GM21576 (cell line): ENCODE measurements at regions not wholly inside any gene's neighbourhood (a gene's known extent, or its start where the extent isn't known, plus 50 kb on each side); places are given as distances from the start of the nearest gene placed in this dataset.
A peak's percentile ranks its signal among the peaks of the same experiment; 100 is the strongest.

Source experiments
- ATAC-seq: cut with Tn5 transposase; IDR thresholded peaks from one replicate; pipeline ENCODE4 v1.9.1; 2021; ENCODE audit warnings: mild to moderate bottlenecking, moderate library complexity; ENCODE audit not compliant: unreplicated experiment

DNA sequence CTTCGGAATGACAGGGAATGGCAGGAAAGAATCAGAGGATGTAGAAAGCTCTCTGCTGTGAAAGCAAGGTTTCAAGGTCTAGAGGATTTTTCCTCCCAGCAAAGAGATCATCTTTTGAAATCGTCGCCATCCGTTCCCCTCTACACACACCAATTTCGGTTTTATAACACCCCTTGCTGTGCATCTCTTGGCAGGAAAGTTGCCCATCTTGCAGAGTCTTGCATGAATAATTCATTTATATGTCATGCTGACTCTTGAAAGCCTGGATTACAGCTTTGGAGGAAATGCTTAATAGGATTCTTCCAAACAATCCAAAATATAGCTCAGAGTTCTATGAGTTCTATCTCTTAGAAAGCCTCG, 262.7 kb downstream of the CHL1 start:
- no peak for ATAC-seq

DNA sequence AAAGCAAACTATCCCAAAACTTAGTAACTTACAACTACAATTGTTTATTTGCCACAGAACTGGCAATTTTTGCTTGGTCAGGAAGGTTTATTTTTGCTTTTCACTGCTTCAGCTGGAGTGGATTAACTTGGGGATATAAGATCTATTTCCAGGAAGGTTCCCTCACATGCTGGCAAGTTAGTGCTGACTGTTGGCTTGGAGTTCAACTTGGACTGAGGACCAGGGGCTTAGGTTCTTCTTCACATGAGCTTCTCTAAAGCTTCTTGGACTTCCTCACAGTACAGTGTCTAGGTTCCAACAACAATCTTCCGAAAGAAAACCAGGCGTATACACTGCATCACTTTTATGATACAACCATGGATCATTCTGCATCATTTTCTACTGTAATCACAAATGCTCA, 264.4 kb downstream of the CHL1 start:
- no peak for ATAC-seq

DNA sequence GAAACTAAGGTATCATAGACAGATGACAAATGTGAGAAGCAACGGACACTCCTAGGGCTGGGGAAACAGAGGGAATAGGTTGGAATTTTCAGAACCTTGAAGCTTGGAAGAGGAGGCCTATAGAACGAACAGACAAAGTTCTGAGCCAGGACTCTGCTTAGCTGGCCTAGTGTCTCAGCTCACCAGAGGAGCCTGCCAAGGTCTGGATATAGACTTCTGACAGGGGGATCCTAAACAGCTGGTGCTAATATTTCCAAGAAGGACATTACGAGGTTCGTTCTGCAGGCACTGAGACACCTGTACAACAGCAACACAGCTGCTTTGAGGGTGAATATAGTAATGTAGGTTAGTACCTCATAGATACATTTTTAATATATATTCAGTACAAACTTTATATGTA, 266.3 kb downstream of the CHL1 start:
- no peak for ATAC-seq

- ATAC-seq = peak; percentile 99
Measured at GRCh38 chr3:463252-464192, 267.0 kb downstream of the CHL1 start.

DNA sequence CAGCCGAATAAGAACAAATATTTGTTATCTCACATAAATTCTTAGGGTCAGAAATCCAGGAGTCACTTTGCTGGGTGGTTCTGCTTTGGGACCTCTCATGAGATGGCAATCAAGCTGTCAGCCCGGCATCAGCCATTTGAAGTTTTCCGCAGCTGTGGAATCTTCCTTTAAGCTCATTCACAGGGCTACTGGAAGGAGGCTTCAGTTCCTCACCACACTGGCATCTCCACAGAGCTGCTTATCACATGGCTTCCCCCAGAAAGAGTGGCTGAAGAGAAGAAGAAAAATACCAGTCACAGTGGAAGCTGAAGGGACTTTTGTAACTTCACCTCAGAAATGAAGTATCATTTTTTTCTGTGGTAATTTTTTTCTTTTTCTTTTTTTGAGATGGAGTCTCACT, 267.7 kb downstream of the CHL1 start:
- ATAC-seq = peak; percentile 26

- no peak for ATAC-seq
Measured at GRCh38 chr3:468172-468571, 271.6 kb downstream of the CHL1 start.

- no peak for ATAC-seq
Measured at GRCh38 chr3:473033-473800, 276.7 kb downstream of the CHL1 start.

DNA sequence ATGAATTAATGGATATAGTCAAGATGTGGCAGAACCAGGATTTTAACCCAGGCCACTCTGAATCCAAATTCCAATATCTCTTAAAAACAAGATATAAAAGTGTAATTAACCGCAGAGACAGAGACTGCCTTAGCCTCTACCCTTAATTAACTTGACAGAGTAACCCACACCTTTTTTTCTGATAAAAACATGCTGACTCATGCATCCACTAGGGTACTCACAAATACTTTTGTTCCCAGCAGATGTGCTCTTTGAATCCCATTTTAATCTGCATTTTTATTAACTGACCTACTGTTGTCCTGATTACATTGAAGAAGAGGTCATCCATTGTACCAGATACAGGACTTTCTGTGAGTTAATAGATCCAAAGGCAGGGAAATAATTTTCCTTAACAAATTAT, 278.3 kb downstream of the CHL1 start:
- ATAC-seq = no peak

- peak; percentile 49 for ATAC-seq
Measured at GRCh38 chr3:480070-480469, 283.5 kb downstream of the CHL1 start.

GRCh38 chr3:481111-481510, 284.5 kb downstream of the CHL1 start:
- no peak for ATAC-seq

DNA sequence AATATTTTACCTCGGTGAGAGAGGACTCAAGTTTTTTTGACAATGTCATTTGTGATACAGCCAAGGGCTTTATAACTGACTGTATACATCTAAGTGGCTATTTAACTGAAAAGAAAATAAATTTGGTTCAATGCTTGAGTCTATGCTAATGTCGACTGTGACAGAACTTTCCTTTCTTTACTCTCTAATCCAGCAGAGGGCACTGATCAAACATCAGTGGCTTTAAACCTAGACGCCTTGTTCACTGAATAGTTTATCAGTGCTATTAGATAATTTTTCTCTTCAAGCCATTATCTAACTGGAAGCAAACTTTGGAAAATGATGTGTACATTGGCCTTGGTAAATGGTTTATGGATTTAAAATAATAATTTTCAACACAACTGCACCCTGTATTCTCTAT, 285.1 kb downstream of the CHL1 start:
- no peak for ATAC-seq

- ATAC-seq = no peak
Measured at GRCh38 chr3:482479-482878, 285.9 kb downstream of the CHL1 start.

DNA sequence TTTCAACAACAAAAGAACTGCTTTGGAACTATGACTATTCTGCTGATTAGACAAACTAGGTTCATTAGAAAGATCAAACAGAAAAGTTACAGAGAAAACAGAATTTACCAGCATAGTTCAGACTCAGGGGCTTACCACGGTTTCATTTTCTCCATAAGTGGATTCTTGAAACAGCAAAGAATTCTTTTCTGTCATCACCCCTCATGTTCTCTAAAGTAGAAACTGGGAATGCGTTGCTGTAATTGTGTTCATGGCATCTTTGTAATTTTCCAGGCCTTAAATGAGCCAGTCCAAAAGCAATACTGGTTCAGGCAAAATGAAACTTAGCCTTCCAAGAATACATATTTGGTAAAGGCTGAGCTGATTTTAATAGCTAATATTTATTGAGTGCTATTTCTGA, 287.8 kb downstream of the CHL1 start:
- no peak for ATAC-seq

DNA sequence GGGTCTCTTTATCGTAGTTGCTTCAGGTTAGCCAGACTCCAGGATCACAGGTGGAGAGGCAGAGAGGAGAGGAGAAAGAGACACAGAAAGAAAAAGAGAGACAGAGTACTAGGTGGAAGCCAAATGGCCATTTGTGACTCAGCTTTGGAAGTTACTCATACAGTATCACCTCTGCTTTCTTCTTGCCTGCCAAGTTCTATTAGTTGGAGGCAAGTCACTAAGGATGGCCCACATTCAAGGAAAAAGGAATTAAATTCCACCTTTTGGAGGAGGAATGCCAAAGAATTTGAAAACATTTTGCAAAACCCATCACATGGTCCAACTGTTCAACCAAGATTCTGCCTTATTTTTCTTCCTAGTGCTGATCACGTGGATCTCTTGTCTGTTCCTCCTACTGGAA, 291.1 kb downstream of the CHL1 start:
- ATAC-seq = no peak

DNA sequence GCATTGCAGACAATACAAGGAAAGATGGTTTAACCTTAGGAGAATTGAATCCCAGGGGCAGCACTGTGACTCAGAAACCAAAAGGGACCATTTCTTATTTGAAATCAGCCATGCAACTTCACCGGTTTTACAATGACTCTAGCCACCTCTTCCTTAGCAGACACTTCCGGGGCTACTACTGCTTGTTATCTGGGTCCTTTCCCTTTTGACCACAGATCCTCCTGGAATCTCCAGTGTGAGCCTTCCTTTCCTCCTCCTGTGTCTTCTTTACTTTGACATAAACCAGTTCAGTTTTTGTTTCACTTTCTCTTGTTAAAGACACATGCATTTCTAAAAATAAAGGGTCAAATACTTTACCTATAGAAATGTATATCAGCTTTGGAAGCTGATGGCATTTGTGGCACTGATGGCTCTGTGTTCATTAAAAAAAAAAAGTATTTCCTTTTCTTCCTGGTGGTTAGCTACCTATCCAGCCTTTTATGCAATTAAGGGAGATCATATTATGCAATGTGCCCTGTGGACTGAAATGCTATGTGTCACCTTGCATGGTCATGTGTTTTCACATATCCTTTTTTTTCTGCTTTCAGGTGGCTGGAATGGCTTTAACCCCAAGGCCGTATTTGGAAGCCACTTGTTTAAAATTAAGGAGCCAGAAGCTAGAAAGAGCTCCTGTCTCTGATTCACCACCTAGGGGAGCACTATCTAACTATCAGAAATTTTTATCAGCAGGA, 296.2 kb downstream of the CHL1 start:
- peak; percentile 55 for ATAC-seq

- no peak for ATAC-seq
Measured at GRCh38 chr3:494190-494589, 297.6 kb downstream of the CHL1 start.

- no peak for ATAC-seq
Measured at GRCh38 chr3:498487-498886, 301.9 kb downstream of the CHL1 start.

GRCh38 chr3:499001-499761, 302.6 kb downstream of the CHL1 start:
- ATAC-seq = no peak

GRCh38 chr3:502486-502885, 305.9 kb downstream of the CHL1 start:
- ATAC-seq = no peak

DNA sequence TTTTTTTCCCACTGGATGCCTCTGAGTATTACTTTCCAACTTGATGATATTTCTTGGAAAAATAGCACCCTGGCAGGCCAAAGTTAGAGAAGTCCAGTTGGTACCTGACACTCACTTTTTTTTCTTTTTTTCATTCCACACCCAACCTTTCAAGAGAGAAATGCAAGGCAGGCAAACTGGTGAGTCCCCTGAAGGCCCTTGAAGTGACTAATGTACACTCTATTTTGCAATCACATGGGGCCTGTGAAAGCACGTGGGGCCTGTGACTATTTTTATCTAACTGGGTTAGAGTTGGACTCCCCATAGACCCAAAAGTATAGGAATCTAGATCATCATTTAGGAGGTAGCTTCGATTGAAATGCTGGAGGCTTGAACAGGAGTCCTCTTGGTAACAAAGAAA, 316.7 kb downstream of the CHL1 start:
- no peak for ATAC-seq

GRCh38 chr3:514192-514591, 317.6 kb downstream of the CHL1 start:
- no peak for ATAC-seq
